ENCODE measurements at regions not wholly inside any gene's neighbourhood (a gene's known extent, or its start where the extent isn't known, plus 50 kb on each side); places are given as distances from the start of the nearest gene placed in this dataset.

- TF ChIP-seq GATA3 (IDR thresholded peaks at IDR 0.05; ENCODE audit: low read depth, low read length): no peak
- TF ChIP-seq GATA2 (IDR thresholded peaks at IDR 0.05; ENCODE audit: low read depth, low read length): no peak
Observed at GRCh38 chr1:232352366-232352765, 277.6 kb downstream of the SIPA1L2 start.

Measured in SH-SY5Y (cell line).